ENCODE measurements at regions not wholly inside any gene's neighbourhood (a gene's known extent, or its start where the extent isn't known, plus 50 kb on each side); places are given as distances from the start of the nearest gene placed in this dataset.

DNA sequence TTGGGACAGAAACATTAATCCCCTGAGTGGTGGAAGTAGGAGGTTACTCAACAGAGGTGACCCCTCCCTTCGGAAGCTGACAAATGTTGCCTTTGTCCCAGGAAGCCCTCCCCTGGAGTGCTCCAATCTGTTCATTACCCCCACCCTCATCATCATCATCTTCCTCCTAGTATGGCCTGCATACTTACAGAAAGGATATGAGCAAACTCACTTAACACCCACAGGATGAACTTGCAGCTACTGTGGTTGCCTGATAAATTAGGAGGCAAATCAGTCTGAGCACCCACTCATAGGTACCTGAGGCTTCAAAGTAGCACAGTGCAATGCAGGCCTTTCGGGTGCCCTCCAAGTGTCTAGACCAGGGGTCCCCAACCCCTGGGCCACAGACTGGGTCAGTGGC lies 236.7 kb upstream of the GATB start:
- TF ChIP-seq POLR2A (IDR thresholded peaks at IDR 0.05; ENCODE audit: low read depth, low read length) (no peak), POLR2AphosphoS5 (IDR thresholded peaks at IDR 0.05; ENCODE audit: low read depth, low read length) (no peak), TAF1 (IDR thresholded peaks at IDR 0.05; ENCODE audit: low read depth, low read length) (no peak), SPI1 (IDR thresholded peaks at IDR 0.05; ENCODE audit: low read depth, low read length) (no peak), PAX5 (IDR thresholded peaks at IDR 0.05; ENCODE audit: insufficient read depth, low read length, severe bottlenecking) (no peak)

Measured in GM12891 (cell line).